GM19238 (cell line): ENCODE measurements at regions not wholly inside any gene's neighbourhood (a gene's known extent, or its start where the extent isn't known, plus 50 kb on each side); places are given as distances from the start of the nearest gene placed in this dataset.

Experiments used
- DNase-seq: peaks from one replicate; pipeline ENCODE4 v3.0.0; 2011; ENCODE audit warnings: low spot score; ENCODE audit not compliant: insufficient read length

DNA sequence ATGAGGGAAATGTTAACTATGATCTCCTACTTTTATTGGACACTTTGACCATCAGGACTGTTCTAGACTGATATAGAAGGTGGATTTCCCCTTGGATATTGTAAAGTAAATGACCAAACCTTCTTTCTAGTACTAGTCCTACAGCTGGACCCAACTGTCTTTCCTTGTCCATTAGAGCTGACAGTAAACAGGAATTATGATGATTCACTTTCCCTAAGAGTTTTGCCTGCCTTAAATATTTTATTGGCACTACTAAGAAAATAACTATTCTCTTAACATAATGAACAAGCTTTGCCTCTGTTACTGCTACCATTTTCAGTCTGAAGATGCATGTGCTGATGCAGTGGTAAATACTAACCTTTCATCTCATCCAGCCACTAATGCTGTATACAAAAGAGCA lies 915.4 kb downstream of the CENPC start:
- no peak for DNase-seq

DNA sequence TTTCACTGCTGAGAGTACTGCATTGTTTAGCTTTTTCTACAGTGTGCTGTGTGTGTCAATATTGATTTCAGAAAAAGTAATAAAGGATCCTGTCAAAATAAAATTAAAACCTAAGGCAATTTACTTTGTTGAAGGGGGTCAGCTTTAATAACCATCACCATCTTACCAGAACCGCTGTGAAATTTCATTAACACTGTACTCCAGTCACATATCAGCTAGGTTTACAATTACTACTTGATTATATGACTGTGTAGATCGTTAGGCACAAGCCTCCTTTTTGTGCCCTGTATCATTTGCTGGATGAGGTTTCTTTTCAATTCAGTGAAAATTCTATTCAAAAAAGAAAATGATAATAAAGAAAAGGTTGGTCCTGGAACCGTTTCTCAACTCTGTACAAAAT lies 917.2 kb downstream of the CENPC start:
- no peak for DNase-seq

DNA sequence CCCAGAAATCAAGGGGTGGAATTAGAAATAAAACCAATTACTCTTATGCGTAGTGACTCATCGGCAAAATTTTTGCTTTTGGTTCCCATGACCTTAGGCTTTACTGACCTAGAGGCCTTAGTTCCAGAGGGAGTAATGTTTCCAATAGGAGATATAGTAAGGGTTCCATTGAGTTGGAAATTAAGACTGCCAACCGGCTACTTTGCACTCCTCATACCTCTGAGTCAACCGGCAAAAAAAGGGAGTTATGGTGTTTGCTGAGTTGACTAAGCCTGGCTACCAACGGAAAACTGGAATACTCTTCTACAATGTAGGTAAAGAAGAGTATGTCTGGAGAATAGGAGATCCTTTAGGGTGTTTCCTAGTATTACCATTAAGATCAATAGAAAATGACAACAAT lies 919.8 kb downstream of the CENPC start:
- DNase-seq: no peak

DNA sequence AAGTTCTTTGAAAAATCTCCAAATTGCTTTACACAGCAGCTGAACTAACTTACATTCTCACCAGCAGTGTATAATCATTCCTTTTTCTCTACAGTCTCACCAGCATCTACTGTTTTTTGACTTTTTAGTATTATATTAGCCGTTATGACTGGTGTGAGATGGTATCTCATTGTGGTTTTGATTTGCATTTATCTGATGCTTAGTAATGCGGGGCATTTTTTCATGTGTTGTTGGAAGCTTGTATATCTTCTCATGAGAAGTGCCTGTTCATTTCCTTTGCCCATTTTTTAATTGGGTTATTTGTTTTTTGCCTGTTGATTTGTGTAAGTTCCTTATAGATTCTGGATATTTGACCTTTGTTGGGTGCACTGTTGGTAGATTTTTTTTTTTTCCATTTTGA lies 931.7 kb downstream of the CENPC start:
- no peak for DNase-seq

DNA sequence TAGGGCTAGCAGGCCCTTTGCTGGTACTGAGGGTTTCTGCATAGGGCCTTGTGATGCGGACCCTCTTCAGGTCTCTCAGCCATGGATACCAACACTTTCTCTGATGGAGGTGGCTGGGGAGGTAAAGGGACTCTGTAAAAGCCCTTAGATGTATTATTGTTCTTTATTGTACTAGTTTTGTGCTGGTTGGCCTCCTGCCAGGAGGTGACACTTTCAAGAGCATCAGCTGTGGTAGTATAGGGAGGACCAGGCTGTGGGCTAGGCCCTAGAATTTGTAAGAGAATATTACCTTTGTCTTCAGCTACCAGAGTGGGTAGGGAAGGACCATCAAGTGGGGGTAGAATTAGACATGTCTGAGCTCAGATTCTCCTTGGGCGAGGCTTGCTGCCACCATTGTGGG lies 936.3 kb downstream of the CENPC start:
- DNase-seq: no peak

DNA sequence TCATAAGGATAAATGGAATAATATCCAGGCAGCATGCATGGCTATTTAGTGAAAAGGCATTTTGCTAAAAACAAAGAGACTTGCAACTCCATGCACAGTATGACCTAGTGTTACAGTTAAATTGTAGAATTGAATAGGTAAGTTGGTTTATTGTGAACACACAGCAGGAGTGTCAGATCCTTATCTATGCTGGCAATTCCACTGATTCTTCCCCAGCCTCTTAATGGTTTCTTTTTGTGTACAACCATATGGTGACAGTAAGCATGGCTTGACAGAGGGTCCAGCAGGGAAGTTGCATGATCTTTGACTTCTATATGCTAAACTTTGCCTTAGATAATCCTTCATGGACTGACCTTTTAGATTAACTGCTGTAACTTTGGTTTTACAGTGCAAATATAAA lies 936.6 kb upstream of the EPHA5 start:
- no peak for DNase-seq

DNA sequence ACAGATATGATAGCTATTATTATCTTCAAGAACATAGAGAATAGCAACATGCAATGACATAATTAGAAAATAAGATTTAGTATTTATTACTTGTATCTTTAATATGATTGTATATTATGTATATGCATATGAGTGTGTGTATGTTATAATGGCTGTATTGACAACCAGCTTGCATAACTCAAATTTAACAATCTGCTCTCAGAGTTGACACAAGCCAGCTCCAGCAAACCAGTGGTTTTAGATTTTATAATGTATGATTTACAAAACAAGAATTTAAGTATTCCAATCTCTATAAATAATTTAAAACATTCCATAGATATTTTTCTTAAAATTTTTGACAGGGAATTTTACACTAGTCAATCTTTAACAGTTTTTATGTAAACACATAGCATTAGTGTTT lies 935.9 kb upstream of the EPHA5 start:
- DNase-seq: no peak

DNA sequence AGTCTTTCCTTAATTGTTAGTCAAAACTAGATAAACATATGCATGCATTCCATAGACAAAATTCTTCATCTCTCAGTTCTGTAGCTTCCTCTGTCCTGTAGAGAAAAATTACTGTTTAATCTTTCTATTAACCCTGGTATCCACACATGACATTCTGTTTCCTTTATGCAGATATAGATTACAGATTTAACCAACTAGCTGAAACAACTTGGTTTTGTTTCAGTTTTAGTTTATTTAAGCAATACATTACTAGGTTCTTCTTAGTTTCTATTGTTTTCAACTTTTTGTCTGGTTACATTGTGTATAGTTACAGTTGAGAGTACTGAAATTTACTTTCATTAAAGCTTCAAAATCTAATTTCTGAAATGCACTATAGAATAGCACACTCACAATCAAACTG lies 933.9 kb upstream of the EPHA5 start:
- no peak for DNase-seq

DNA sequence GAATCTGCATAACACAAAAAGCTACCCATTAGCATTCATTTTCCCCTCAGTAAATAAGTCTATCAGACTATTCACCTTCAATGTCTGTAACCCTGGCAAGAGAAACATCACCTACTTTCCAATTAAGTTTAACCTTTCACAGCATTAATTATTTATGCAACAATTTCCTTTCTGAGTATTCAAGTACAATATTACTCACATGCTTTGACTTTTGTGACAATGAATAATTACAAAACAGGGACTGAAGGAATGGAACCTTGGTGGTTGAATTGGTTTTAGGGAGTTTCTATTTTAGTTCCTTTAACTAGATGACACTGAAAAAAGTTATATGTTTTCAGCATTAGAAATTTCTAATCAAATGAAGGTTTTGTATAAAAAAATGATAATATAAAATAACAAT lies 932.3 kb upstream of the EPHA5 start:
- DNase-seq: no peak

DNA sequence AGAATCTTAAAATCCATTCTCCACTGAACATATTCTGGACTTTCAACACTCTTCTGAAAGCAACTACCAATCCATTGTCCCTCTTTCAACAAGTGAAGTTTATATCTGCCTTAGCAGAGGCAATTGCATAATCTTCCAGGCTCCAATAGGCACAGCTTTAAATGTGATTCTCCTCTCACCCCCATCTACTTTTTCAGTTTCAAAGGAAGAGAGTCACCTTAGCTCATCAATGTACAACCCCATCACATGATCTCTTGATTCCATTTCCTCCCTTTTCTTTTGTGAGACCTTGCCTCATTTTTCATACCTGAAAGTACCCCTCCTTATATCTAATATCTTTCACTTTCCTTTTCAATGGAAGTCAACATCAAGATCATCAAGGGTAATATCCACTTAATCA lies 921.7 kb upstream of the EPHA5 start:
- no peak for DNase-seq

DNA sequence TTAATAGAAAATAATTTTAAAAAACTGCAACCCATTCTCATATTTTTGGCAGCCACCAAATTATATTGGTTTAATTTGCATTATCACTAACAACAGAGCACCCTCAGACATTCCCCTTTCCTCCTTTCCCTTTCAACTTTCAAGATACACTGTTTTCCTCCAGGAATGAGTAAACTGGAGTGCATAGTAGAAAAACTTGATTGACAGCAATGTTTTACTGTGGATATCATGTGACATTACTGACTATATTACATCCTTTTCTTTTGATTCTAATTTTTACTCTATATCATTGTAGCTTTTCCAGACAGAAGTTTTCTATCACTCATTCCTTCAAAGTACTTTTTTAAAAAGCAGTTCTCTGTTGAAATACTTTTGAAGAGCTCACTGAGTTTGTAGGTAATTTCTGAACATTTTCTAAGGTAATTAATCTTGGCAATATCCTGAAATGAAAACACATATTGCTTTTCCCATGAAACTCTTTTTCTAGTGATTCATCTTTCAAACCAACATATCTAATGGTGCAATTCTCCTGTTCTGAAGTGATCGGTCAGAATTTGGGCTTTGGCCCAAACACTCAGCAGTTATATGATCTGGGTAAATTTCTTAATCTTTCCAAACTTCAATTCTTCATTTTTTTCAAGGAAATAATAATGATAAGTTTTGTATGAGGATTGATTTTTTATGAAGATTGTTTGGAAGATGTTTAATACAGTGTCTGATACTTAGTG lies 920.4 kb upstream of the EPHA5 start:
- no peak for DNase-seq

DNA sequence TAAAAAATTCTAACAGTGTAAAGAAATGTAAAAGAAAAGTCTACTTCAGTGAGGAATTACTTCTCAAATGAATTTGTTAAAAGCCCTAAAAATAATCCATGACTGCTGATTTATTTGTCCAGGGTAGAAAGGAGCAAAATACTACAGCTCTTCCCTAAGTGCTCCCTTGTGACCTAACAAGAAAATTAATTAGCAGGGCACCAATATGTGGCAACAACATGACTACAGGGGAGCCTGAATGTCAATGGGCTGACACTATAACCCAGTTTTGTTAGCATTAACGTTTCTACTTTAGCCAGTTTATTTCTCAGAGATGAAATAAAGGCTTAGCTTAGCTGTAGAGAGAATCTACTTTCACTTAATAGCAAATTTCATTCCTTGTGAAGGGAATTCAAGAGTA lies 918.9 kb upstream of the EPHA5 start:
- no peak for DNase-seq

DNA sequence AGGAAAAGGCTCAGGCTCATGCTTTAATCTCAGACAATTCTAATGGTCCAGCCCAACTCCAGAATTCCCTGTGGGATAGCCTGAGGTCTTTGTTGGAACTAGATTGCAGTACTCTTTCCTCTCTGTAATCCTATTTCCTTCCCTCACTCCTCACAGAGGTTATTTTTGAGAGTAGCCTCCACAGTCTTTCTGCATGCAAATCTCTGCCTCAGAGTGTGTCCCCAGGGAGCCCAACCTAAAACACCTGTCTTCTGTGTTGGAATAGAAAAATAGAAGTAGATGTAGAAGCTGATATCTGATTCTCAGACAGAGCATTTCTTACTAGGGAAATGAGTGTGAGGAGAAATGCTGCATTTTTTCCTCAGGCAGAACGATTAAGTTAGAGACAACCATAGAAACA lies 915.5 kb upstream of the EPHA5 start:
- no peak for DNase-seq

DNA sequence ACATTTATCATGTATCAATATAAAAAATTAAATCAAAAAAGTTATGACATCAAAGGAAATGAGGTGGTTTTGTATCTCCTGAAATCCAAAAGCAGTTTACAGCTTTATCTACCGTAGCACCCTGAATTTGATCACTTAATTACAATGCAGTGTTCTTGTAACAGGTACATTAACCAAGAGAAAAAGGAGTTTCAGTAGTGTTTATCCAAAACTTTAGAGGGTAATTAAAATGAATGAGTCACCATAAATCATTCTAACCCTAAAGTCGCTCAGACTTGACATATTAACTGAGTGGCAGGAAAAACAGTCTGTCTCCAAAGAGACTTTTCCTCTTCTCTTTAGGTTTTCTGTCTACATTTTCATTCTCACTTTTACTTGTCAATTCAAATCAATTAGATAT lies 907.6 kb upstream of the EPHA5 start:
- no peak for DNase-seq

DNA sequence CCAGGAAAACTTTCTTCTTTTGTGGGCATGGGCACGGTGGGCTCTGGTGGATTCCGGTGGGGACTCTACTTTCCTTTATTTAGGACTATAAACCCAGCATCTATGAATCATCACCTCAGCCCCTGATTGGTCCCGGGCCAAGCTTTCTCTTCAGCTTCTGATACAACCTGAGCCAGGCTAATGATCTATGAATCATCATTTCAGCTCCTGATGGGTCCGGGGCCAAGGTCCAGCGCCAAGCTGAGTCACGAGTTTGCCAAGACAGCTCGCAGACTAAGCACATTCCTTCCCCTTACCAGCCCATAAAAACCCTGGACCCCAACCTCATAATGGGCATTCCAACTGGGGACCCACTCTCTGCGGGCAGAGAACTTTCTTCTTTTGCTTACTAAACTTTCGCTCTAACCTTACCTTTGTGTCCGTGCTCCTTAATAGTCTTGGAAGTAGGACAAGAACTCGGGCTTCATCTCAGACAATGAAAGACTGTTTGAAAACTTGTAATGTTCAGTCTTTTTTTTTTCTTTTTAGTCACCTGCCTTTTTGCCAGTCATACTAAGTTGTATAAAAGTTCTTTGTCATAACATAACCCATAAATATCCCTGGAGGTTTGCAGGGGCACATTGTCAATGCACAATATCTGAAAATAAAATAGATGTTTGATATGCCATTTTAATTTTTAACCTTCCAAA lies 904.9 kb upstream of the EPHA5 start:
- DNase-seq: no peak

DNA sequence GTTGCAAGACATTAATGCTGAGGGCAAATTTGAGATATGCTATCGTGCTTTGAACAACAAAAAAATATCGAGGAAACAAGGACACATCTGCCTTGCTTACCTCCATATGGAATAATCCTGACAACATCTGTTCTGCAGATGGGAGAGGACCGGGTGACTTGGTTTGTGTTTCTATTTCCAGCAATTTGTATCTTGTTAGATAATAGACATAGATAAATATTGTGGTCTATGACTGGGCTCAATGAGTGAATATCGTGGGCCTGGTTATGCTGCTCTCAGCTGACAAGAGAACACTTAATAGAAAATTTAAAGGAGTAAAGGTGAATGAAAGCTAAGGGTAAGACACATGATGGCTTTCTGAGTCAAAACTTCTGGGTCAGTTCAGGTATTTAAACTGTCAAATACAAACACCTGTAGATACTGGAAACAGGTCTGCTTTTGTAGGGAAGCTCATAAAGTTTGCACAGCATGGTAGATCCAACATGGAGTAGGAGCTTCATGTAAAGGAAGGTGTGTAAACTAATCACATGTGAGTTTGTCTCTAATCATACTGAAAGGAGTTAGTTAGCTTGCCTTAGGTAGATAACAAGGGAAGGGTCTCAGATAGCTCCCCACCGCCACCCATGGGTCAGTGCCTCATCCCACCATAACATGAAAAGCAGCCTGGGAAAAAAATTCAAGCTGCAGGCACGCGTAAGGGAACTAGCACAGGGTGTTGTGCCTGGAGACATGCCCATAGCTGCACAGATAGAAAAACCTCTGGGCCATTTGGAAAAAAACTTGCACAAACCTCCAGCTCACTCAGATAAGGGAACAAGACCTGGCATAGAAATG lies 904.1 kb upstream of the EPHA5 start:
- no peak for DNase-seq

DNA sequence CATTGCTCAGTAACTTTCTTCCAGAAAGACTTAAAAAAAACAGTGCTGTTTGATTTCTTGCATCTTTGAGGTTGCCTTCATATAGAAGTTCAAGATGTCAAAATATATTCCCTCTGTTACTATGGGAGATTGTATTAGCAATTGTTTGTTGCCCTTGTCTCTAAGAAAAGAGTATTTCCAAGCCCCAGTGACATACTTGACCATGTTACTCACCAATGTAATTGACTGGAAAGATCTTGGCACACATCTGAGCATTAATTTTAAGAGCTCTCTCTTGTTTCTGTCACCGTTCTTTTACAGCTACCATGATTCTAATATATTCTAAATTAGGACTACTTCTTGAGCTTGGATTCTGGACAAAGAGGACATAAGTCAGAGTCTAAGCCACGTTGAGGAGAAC lies 902.7 kb upstream of the EPHA5 start:
- no peak for DNase-seq

DNA sequence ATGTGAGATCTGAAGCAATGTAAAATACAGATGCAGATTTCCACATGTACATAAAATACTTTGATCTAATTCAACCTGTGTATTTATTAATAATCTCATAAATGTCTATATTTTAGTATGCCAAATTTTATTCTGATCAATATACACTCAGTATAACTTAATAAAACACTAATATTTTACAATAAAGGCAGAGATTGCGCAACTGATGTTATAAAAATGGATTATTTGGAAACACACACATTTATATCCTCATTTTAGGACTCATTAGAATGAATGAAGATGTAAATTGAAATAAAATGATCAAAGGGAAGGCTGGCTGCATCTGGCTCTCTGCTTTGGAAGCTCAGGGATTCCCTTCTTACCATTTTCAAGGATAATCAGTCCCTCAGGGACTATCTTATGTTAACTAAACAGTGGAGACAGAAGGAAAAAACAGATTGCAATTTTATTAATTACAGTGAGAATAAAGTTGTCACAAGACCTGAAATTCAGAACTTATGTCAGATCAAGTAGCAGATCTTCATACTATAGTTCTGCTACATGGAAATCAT lies 900.9 kb upstream of the EPHA5 start:
- DNase-seq: no peak

DNA sequence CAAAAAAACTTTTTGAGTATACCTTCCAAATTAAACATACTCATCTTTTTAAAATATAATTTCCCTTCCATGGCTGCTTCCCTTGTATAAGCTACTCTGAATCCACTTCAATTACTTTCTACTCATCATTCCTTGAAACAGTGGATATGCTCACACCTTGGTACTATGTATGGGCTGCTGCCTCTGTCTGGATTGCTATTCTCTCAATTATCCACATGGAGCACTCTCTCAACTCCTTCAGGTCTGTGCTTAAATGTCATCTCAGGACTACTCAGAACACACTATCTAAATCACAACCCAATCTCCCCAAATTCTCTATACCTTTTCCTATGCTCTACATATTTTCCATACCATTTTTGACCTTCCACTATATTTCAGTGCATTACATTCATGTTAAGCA lies 898.9 kb upstream of the EPHA5 start:
- DNase-seq: no peak

DNA sequence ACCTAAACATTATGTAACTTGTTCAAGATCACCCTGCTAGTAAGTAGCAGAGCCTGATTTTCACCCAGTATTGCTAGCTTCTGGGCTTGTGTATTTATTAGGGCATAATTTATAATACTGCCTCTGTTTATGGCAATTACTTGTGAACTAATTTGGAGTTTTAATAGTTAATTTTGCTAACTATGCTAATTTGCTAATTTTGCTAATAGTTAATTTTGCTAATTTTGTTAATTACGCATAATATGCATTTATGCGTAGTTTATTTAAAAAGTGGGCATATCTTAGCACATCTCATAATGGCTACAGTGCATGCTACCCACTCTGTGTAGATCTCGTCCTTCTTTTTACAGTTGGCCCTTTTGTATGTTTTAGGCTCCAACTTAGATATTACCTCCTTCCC lies 898.1 kb upstream of the EPHA5 start:
- no peak for DNase-seq

DNA sequence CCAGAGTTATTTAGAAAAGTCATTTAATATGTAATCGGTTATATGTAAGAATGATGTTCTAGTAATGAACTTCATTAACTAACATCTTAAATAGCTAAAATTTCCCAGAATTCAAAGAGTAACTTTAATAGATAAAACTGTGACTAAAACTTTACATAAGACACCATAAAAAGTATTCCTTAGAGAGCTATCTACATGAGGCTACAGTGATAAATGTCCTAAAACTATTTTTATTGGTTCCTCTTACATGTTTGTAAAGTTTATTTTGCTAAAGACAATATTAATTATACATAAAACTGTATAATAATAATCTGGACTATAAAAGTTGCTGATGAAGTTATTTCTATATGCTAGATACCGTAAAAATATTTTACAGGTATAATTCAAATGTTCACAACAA lies 897.7 kb upstream of the EPHA5 start:
- no peak for DNase-seq

DNA sequence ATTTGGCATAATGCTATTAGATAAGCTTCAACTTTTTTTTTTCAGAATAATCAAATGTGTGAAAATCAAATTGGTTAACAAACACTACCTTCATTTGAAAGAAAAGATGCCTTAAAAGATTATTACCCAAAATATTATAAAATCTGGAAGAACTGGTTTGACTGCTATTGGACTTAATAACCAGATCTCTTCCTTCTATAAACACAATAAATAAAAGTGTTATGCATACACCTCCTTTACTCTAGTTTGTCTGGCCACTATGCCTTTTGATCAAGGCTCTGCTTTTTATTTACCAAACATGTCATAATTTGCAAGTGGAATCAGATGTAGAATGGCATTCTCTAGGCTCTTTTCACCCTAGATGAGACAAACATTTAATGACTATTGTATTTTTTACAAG lies 897.3 kb upstream of the EPHA5 start:
- no peak for DNase-seq
